NCI-H446 treated with DMSO at 0.1 percent for 48 hours (cell line): ENCODE measurements at regions not wholly inside any gene's neighbourhood (a gene's known extent, or its start where the extent isn't known, plus 50 kb on each side); places are given as distances from the start of the nearest gene placed in this dataset.

ENCODE experiments used
- DNase-seq: peaks from one replicate; lab custom pipeline; 2025; lab: John Stamatoyannopoulos, UW

- no peak for DNase-seq
Measured at GRCh38 chr10:93178226-93178625, 104.5 kb downstream of the CYP26A1 start.

- no peak for DNase-seq
Measured at GRCh38 chr10:93180482-93180931, 106.8 kb downstream of the CYP26A1 start.

DNA sequence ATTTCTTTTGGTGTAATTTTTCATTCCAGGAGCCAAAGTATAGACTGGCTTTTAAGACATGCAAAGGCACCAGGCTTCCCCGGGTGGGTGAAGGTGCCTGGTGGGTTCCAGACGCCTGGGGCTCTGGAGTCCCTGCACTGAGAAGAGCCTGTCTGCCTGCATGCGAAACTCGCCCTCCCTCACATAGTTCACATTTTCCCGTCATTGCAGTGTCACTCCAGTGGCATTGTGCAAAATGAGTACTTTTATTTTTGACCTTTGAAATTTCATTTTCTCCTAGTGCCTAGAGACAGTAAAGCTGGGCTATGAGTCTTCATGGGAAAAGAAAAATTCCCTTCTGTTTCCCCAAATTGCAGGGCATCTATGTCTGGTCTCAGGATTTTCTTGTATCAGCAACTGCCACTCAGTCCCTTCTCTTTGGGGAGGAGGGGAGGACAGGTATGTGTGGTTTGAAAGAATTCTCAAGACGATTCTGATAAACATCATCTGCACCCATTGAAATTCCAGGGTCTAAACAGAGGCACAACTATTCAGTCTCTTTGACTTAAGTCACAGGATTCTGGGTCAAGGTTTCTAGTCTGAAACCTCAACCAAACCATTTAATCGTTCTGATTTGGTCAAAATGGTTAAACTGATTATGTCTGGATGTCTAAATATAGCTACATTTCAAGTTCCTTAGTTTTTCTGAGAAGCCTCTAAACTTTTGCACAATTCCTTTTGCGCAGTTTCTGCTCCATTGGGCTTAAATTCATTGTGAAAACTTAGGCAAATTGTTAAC is 107.8 kb downstream of the CYP26A1 start:
- no peak for DNase-seq

GRCh38 chr10:93182049-93182327 is 108.3 kb downstream of the CYP26A1 start:
- DNase-seq = no peak

DNA sequence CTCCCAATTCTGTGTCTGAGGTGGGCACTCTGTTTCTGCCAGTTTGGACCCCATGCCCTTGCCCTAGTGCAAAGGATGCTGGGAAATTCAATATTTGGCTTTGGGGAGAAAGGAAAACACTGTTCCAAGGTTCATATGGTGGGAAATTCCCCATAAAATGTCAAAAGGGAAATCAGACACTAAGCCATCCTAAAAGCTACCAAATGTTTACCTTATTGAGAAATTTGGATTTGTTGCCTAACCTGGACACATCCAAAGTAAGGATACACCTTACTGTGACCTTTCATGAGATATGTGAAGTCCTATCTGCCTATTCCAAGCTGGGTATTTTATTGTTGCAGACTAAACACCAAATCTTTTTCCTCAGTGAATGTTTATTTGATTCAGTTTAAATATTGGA is 109.1 kb downstream of the CYP26A1 start:
- DNase-seq = no peak

DNA sequence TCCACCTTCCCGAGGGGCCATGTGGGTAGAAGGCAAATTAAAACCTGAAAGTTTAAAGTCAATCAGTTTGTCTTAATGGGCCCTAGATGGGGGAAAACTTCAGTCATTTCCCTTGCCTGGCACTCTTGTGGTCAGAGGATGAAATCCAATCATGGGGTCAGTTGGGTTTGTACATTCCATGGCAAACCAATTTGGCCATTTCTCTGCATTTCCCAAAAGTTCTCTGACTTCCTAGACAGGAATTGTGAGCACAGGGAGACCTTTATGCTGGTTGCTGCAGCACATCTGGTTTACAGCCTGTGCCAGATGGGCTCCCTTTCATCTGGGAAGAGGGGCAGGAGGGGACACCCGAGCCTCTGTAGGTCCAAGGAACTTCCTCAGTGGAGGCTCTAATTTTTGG is 113.0 kb downstream of the CYP26A1 start:
- no peak for DNase-seq

DNA sequence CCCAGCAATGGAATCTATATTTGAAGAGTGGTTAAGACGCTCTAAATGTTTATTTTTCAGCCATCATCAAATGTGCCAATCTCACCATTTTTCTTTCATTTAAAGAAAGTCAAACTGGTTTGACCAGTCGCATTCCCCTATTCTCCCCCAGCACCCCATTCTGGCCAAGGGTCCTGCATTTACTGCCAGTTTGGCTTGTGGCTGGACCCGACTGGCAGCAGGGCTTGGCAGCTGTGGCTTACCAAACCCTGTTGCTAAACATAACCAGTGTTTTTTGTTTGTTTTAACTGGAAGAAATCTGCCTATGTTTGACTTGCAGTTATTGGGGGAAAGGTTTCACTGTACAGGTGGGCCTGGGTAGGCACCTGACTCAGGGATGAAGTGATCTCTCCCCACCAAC is 116.3 kb downstream of the CYP26A1 start:
- no peak for DNase-seq

- DNase-seq = no peak
Measured at GRCh38 chr10:93190372-93190771, 116.7 kb downstream of the CYP26A1 start.

- no peak for DNase-seq
Measured at GRCh38 chr10:93193906-93194305, 120.2 kb downstream of the CYP26A1 start.

DNA sequence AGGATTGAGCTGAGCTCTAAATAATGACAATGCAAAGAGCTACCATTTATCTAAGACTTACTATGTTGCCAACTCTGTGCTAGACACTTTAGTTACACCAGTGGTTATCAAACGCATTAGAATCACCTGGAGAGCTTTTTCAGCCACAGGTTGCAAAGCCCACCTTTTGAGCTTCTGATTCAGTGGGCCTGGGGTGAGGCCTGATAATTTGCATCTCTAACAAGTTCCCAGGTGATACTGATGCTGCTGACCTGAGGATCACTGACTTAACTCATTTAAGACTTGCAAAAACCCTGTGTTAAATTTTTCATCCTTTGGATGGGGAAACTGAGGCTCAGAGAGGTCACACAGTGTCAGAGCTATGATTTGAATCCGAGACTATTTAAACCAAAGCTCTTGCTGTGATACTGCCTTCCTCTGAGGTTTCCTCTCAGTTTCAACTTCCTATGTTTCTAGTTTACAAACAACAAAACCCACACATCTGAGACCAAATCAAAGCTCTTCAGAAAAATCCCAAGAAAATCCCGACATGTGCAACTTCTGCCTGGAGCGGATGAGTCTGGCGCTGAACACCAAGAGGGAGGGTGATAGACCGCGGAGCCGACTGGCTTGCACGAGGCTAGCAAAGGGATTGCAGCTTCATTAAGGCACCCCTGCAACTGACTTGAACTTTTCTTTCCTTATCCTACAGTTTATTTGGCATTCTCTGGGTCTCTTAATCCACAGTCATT is 124.9 kb downstream of the CYP26A1 start:
- DNase-seq = no peak

DNA sequence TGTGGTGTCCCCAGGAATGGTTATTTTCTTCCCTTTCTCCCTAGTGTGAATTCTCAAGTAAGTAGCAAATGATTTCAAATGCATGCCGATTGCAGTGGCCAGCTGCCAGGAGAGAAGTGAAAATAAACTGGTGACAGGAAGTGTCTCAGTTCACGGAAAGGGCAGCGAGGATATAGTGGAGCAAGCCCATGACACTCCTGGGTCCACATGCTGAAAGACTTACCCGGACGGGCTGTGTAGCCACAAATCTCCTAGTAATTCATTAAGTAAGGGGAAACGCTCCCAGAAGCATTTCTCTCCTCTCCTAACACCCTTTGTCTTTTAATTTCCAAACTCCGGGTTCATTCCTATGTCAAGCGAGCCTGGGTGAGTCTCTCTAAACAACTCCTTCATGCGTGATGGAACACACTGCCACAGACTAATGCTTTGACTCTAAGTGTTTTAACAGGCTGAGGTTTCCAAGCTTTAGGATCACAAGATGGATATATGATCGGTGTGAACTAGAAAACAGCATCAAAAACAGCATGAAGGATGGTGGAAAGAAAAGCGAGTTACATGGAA is 125.6 kb downstream of the CYP26A1 start:
- DNase-seq = no peak

- DNase-seq = no peak
Measured at GRCh38 chr10:93204494-93205485, 131.1 kb downstream of the CYP26A1 start.

- no peak for DNase-seq
Measured at GRCh38 chr10:93206652-93207051, 133.0 kb downstream of the CYP26A1 start.

DNA sequence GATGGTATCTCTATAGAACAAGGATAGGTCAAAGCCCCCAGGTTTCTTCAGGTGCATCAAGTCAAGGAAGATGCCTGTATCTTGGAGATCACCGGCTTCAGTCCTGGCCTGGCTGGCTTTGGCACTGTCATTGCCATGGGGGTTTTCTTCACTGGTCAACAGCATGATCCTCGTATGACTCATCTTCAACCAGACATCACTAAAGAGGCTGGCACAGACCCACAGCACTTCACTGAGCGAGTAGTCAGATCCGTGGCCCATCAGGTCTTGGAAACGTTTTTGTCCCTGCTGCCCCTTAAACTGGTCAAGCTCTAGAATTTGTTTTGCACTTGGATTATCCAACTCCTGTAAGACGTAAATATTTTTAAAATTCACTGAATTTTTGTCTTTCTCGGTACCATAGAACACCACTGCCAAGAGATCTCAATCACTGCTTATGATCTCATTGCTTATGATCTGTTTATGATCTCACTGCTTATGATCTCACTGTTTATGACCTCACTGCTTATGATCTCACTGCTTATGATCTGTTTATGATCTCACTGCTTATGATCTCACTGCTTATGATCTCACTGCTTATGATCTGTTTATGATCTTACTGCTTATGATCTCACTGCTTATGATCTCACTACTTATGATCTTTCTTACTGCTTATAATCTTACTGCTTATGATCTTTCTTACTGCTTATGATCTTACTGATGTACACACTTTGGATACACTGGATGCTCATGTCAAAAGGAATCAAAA is 135.2 kb downstream of the CYP26A1 start:
- no peak for DNase-seq

DNA sequence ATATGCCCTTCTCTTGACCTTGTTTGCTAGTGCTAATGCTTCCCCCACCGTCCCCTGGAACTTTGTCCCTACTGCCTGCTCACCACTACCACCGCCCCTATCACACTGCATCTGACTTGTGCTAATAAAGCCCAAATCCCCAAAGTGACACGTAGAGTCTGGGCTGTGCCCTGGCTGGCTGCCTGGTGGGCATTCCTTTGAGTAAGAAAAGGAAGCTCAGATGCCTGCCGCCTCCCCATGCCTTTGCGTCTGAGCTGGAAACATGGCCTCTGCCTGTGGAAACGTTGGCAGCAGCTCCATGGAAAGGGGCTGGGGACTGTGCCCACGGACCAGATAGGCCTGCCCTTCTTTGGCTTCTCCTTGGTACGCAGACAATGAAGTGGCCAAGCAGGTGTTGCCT is 138.3 kb downstream of the CYP26A1 start:
- no peak for DNase-seq

- no peak for DNase-seq
Measured at GRCh38 chr10:93215312-93215711, 141.6 kb downstream of the CYP26A1 start.

GRCh38 chr10:93216341-93216985 is 142.8 kb downstream of the CYP26A1 start:
- DNase-seq = no peak

GRCh38 chr10:93218386-93218785 is 144.7 kb downstream of the CYP26A1 start:
- DNase-seq = peak; percentile 10

GRCh38 chr10:93219347-93219746 is 145.7 kb downstream of the CYP26A1 start:
- DNase-seq = no peak

DNA sequence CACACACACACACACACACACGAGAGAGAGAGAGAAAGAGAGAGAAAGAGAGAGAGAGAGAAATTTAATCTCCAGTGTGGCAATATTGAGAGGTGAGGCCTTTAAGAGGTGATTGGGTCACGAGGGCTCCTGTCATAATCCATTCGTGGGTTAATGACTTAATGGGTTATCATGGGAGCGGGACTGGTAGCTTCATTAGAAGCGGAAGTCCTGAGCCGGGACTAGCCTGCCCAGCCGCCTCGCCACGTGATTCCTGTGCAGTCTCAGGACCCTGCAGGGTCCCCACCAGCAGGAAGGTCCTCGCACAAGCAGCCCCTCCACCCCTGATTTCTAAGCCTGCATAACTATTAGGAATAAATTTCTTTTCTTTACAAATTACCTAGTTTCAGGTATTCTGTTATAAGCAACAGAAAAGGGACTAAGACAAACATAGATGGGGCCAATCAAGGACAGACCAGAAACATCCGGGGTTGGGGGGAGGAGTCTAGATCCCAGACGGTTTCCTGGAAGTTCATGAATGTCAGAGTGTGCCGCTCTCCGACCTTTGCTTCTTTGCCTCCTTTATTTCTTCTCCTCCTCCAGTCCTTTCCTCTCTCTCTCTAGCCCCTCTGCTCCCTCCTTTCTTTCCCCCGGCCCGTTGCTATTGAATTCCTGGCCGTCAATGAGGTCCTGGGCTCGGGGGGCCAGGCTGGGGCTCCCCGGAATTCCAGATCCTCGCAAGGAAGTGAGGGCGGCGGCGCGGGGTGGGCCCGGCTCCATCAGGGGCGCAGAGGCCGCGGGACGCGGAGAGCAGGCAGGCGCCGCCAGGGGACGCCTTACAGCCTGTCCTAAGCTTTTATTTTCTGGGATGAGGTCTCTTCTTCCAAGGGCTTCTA is 146.8 kb downstream of the CYP26A1 start:
- DNase-seq = no peak
